Dedifferentiated amniotic fluid mesenchymal stem cell (primary cell): ENCODE measurements at regions not wholly inside any gene's neighbourhood (a gene's known extent, or its start where the extent isn't known, plus 50 kb on each side); places are given as distances from the start of the nearest gene placed in this dataset.
"Not testable (repeated sequence)": the region's sequence is repeated elsewhere in the genome, so short reads cannot be mapped to it uniquely, and the experiment has no call there.

ENCODE experiments used
- DNase-seq: peaks from one replicate; pipeline ENCODE4 v3.0.0-alpha.2; 2016; ENCODE audit errors: extremely low spot score

GRCh38 chr2:192669505-192670091 lies 474.9 kb upstream of the TMEFF2 start:
- no peak for DNase-seq

DNA sequence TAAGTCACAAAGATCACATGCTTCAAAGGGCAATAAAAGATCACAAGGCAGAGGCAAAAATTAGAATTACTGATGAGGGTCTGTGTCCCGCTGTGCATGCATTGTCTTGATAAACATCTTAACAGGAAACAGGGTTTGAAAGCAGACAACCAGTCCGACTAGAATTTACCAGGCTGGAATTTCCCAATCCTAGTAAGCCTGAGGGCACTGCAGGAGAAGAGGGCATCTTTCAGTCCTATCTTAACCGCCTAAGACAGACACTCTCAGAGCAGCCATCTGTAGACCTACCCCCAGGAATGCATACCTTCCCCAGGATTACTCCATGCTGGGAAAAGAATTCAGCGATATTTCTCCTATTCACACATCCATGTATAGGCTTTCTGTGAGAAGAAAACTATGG lies 465.8 kb upstream of the TMEFF2 start:
- not testable (repeated sequence) for DNase-seq

GRCh38 chr2:192657362-192657761 lies 462.6 kb upstream of the TMEFF2 start:
- no peak for DNase-seq

DNA sequence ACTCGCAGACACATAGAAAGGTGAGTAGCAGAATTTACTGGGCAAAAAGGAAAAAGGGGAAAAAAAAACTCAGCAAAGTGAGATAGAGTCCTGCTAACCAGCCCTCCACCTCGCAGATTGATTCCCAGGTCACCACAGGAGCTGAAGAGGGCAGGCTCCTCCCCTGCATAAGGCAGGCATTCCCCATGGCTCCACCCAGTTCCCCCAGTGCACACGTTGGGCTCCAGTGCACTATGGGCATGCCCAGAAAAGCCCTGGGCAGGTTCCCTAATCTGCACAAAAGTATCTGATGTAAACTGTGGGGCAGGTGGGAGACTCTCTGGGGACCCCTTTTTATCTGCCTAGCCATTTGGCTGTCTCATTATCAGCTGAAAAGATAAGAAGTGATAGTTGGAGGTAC lies 461.2 kb upstream of the TMEFF2 start:
- DNase-seq, result no peak

GRCh38 chr2:192645811-192646598 lies 451.3 kb upstream of the TMEFF2 start:
- DNase-seq, result no peak

DNA sequence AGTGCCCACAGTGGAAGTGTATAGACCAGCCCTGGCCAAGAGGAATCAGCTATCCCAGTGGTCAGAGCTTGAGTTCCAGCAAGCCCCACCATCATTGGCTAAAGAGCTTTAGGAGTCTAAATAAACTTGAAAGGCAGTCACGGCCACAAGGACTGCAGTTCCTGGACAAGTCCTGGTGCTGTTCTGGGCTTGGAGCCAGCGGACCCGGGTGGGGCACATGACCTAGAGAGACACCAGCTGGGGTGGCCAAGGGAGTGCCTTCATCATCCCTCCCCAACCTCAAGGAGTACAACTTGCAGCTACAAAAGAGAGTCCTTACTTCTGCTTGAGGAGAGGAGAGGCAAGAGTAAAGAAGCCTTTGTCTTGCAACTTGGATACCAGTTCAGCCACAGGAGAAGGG lies 439.8 kb upstream of the TMEFF2 start:
- DNase-seq, result no peak

DNA sequence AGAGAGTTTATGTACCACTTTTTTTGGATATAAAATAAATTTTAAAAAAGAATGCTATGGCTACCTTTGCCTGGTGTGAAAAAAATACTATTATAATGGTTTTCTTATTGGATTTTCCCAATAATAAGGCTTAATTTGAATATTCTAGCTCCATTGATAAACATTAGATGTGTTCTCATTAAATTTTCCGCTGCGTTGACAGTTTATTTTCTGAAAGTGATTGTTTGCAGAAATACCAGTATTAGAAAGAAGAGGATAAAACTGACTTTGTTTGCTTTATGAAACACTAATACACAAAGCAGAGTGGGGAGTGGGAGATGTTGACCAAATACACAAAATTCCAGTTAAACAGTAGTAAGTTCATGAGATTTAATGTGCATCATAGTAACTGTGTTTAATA lies 433.3 kb upstream of the TMEFF2 start:
- no peak for DNase-seq

GRCh38 chr2:192615105-192615504 lies 420.4 kb upstream of the TMEFF2 start:
- no peak for DNase-seq

DNA sequence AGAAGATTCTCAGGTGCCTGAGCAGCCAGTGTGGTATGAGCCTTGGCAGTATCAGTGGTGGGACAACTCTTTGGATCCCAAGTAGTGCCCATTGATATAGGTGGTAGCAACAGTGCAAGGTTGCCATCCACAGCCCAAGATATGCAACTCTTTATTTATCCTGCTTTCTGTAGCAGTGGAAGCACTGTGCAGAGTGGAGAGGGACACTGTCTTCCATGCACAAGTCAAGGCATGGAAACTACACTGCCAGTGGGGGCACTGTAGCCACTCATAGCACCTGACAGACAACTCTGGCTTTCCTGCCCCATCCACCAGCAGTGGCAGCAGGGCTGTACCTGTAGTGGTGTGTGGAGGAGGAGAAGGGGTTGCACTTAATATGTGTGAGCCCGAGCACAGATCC lies 409.6 kb upstream of the TMEFF2 start:
- no peak for DNase-seq

GRCh38 chr2:192598649-192599048 lies 403.9 kb upstream of the TMEFF2 start:
- not testable (repeated sequence) for DNase-seq

DNA sequence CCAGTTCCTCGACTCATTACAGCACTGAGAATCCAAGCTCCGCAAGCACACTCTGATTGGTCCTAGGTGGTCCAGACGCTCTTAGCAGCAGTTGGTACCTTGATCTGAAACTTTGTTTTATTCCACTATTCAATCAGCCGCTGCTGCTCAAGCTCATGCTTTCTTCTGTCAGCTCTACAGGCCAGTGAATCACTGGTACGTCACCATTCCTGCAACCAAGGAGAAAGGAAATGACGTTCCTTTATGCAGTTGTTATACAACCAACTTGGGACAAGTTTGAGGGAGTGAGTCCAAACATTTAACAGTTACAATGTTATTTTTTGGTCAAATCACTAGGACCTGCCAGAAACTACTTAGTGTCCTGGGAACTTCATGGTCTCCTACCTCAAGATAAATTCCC lies 398.8 kb upstream of the TMEFF2 start:
- no peak for DNase-seq

DNA sequence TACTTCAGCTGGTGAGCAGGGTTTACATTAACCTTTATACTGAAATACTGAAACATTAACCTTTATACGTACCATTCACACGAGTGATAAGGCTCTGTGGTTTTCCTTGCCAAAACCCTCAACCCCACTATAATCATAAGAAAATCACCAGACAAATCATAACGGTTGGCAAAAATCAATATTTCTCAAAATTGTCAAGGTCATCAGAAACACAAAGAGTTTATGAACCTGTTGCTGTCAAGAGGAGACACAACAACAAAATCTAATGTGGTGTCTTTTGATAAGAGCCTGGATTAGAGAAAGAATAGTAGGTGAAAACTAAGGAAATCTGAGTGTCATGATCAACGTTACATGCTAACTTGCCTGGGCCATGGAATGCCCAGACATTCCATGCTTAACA lies 396.9 kb upstream of the TMEFF2 start:
- no peak for DNase-seq

GRCh38 chr2:192585418-192585817 lies 390.7 kb upstream of the TMEFF2 start:
- DNase-seq, result no peak

GRCh38 chr2:192584976-192585375 lies 390.2 kb upstream of the TMEFF2 start:
- no peak for DNase-seq

DNA sequence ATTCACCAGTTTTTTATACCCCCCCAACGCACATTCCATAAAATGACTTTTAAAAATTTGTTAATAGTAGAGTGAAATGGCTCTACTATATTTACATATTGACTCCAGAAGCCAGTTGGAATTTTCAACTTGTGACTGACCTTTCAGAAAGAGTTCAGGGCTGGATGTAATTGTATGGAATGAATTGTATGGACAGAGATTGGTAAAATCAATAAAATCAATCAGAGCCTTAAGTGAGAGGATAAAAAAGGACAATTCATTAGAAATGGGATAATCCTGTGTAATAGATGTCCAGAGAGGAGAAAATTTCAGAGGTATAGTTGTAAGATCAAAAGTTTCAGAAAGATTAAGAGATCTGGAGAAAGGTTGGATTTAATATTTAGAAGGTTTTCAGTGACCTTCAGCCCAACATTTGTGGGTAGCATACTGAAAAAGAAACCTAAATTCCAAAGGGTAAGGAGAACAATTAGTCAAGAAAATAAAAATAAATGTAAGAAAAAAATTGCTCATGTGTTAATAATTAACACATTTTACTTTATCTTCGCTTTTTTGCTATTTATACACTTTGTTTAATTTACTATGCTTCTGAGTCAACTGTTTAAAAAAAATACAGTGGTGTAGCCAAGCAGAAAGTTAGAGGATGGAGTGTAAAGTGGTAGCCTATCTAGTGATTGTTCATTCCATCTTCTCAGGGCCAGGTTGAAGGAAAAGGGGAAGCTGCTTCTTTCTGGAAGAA lies 385.4 kb upstream of the TMEFF2 start:
- DNase-seq, result no peak

- DNase-seq, result no peak
These were observed 384.0 kb upstream of the TMEFF2 start for GRCh38 chr2:192578780-192579179.

DNA sequence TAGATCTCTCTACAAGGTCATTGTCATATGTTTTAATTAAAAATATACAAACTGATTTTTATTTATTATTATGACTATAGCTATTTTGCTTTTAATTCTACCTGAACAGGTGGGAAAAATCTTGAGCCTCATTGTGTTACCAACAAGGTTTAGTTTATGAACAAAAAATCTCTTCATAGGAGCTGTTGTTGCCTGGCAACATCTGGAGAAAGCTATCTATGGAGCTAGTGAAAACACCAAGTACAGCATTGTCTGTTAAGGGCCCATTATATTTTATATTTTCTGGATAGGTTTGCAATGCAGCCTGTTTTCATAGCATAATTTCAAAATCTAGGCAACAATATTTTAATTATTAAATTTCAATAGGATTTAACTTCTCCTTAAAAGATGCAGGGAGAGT lies 383.0 kb upstream of the TMEFF2 start:
- no peak for DNase-seq

DNA sequence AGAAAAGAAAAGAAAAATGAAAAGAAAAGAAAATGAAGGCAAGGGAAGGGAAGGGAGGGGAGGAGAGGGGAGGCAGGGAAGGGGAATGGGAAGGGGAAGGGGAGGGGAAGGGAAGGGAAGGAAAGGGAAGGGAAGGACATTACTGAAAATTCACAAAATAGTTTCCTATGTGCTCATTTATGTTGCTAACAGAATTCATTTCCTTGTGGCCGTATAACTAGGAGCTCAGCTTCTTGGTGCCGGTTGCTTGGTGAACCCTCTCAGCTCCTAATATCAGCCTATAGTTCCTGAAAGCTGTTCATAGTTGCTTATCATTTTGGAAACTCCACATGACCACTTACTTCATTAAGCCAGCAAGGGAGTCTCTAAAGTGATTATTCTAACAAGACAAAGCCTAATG lies 379.8 kb upstream of the TMEFF2 start:
- no peak for DNase-seq

GRCh38 chr2:192571636-192572035 lies 376.9 kb upstream of the TMEFF2 start:
- DNase-seq, result no peak

DNA sequence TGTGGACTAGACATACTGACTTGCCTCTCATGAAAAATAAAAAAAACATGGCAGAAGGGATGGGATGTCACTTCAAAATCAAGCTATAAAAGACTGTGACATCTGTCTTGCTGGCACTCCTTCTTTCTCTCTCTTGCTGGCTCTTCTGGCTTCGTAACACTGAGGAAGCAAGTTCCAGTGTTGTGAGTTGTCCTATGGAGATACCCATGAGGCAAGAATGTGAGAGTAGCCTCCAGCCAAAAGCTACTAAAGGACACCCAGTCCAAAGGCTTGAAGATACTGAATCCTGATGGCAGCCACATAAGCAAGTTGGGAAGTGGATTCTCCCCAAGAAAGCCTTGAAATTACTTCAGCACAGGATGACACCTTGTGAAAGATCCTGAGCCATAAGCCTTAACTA lies 376.1 kb upstream of the TMEFF2 start:
- DNase-seq, result no peak

DNA sequence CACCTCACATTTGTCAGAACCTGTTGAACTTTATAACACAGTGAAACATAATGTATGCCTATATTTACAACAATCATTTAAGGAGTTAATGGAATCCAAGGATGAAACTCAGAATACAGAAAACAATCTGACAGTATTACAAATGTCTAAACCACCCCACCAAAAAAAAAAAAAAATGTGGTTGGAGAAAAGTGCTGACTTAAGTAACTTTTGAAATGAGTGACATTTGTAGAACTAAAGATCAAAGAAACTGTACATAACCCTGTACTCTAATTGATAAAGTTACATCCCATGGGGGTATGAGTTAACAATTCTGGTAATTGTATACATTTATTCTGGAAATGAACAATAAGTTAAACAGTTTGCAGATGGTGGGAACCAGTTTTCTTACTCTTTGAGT lies 372.1 kb upstream of the TMEFF2 start:
- DNase-seq, result no peak

GRCh38 chr2:192560326-192560725 lies 365.6 kb upstream of the TMEFF2 start:
- no peak for DNase-seq

- no peak for DNase-seq
These were observed 364.9 kb upstream of the TMEFF2 start for GRCh38 chr2:192559587-192559986.
